ENCODE measurements at regions not wholly inside any gene's neighbourhood (a gene's known extent, or its start where the extent isn't known, plus 50 kb on each side); places are given as distances from the start of the nearest gene placed in this dataset.

- Histone ChIP-seq H3K9me3 (ENCODE audit: low read depth, low read length, poor library complexity, severe bottlenecking) (no peaks in the 10 kb centered on the region), H3K4me1 (ENCODE audit: insufficient read depth, low read length, poor library complexity, severe bottlenecking) (no peaks in the 10 kb centered on the region), H3K27ac (ENCODE audit: low read depth, low read length, poor library complexity, severe bottlenecking) (no peak overlapping the region), H3K36me3 (ENCODE audit: insufficient read depth, low read length, poor library complexity, severe bottlenecking) (no peaks in the 10 kb centered on the region), H3K4me3 (ENCODE audit: low read depth, low read length, poor library complexity, severe bottlenecking) (no peak overlapping the region), H3K27me3 (replicated peaks; ENCODE audit: insufficient read depth, low read depth, low read length, poor library complexity) (peaks cover 8% of the 10 kb centered on the region)
- POLR2A ChIA-PET (ENCODE audit: low non-redundant PET): no interaction called here
- TF ChIP-seq, protein P1, sequence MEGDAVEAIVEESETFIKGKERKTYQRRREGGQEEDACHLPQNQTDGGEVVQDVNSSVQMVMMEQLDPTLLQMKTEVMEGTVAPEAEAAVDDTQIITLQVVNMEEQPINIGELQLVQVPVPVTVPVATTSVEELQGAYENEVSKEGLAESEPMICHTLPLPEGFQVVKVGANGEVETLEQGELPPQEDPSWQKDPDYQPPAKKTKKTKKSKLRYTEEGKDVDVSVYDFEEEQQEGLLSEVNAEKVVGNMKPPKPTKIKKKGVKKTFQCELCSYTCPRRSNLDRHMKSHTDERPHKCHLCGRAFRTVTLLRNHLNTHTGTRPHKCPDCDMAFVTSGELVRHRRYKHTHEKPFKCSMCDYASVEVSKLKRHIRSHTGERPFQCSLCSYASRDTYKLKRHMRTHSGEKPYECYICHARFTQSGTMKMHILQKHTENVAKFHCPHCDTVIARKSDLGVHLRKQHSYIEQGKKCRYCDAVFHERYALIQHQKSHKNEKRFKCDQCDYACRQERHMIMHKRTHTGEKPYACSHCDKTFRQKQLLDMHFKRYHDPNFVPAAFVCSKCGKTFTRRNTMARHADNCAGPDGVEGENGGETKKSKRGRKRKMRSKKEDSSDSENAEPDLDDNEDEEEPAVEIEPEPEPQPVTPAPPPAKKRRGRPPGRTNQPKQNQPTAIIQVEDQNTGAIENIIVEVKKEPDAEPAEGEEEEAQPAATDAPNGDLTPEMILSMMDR (conservative IDR thresholded peaks at IDR 0.05; ENCODE audit: low read depth, low read length): no peak
- TF ChIP-seq EZH2 (IDR thresholded peaks at IDR 0.05; ENCODE audit: borderline replicate concordance, low read depth, low read length, poor library complexity, severe bottlenecking): no peak
- no TSS peak for BruUV-seq (replicated peaks)
- CTCF ChIA-PET: no interaction called here
- intact Hi-C loops (cut with micrococcal nuclease; ENCODE audit: unreplicated experiment): no loop called here
- DNase-seq (ENCODE audit: low spot score): peak; percentile 35
Observed at GRCh38 chr7:153061910-153062528, 302.5 kb downstream of the ACTR3B start.

- POLR2A ChIA-PET (ENCODE audit: low non-redundant PET): no interaction called here
- TF ChIP-seq, protein P1 (conservative IDR thresholded peaks at IDR 0.05; ENCODE audit: low read depth, low read length): no peak
- TF ChIP-seq EZH2 (IDR thresholded peaks at IDR 0.05; ENCODE audit: borderline replicate concordance, low read depth, low read length, poor library complexity, severe bottlenecking): no peak
- Histone ChIP-seq H3K4me3 (ENCODE audit: low read depth, low read length, poor library complexity, severe bottlenecking) (no peak overlapping the region), H3K27me3 (replicated peaks; ENCODE audit: insufficient read depth, low read depth, low read length, poor library complexity) (peaks cover 8% of the 10 kb centered on the region), H3K36me3 (ENCODE audit: insufficient read depth, low read length, poor library complexity, severe bottlenecking) (no peaks in the 10 kb centered on the region), H3K4me1 (ENCODE audit: insufficient read depth, low read length, poor library complexity, severe bottlenecking) (no peaks in the 10 kb centered on the region), H3K9me3 (ENCODE audit: low read depth, low read length, poor library complexity, severe bottlenecking) (no peaks in the 10 kb centered on the region), H3K27ac (ENCODE audit: low read depth, low read length, poor library complexity, severe bottlenecking) (no peak overlapping the region)
- DNase-seq (ENCODE audit: low spot score): no peak
- CTCF ChIA-PET: no interaction called here
- intact Hi-C loops (cut with micrococcal nuclease; ENCODE audit: unreplicated experiment): no loop called here
- BruUV-seq (replicated peaks): no TSS peak
Observed at GRCh38 chr7:153065051-153065450, 305.5 kb downstream of the ACTR3B start.

DNA sequence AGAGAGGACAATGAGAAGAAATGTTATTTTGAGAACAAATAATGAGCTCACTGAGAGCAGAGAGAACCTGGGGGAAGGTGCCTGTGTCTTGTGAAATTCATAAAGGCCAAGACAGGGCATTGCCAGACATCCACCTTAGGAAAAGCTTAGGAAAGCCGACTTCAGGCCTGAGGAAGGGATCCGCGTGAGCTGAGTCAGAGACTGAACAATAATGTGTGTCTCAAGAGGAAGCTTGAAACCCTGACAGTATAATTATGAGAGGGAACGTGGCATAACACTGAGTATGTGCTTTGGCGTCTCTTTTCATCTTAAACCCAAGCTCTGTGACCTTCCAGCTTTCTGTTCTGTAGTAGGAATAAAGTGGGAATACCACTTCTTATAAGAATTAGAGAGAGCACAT lies 307.2 kb downstream of the ACTR3B start:
- no peak for TF ChIP-seq EZH2 (IDR thresholded peaks at IDR 0.05; ENCODE audit: borderline replicate concordance, low read depth, low read length, poor library complexity, severe bottlenecking)
- TF ChIP-seq, protein P1 (conservative IDR thresholded peaks at IDR 0.05; ENCODE audit: low read depth, low read length): no peak
- BruUV-seq (replicated peaks): no TSS peak
- POLR2A ChIA-PET (ENCODE audit: low non-redundant PET): no interaction called here
- Histone ChIP-seq H3K9me3 (ENCODE audit: low read depth, low read length, poor library complexity, severe bottlenecking) (no peaks in the 10 kb centered on the region), H3K4me3 (ENCODE audit: low read depth, low read length, poor library complexity, severe bottlenecking) (no peak overlapping the region), H3K27ac (ENCODE audit: low read depth, low read length, poor library complexity, severe bottlenecking) (no peak overlapping the region), H3K27me3 (replicated peaks; ENCODE audit: insufficient read depth, low read depth, low read length, poor library complexity) (peaks cover 23% of the 10 kb centered on the region), H3K4me1 (ENCODE audit: insufficient read depth, low read length, poor library complexity, severe bottlenecking) (no peaks in the 10 kb centered on the region), H3K36me3 (ENCODE audit: insufficient read depth, low read length, poor library complexity, severe bottlenecking) (no peaks in the 10 kb centered on the region)
- CTCF ChIA-PET: no interaction called here
- no peak for DNase-seq (ENCODE audit: low spot score)
- intact Hi-C loops (cut with micrococcal nuclease; ENCODE audit: unreplicated experiment): no loop called here

Measured in A673 (cell line).